ENCODE measurements at regions not wholly inside any gene's neighbourhood (a gene's known extent, or its start where the extent isn't known, plus 50 kb on each side); places are given as distances from the start of the nearest gene placed in this dataset.

DNA sequence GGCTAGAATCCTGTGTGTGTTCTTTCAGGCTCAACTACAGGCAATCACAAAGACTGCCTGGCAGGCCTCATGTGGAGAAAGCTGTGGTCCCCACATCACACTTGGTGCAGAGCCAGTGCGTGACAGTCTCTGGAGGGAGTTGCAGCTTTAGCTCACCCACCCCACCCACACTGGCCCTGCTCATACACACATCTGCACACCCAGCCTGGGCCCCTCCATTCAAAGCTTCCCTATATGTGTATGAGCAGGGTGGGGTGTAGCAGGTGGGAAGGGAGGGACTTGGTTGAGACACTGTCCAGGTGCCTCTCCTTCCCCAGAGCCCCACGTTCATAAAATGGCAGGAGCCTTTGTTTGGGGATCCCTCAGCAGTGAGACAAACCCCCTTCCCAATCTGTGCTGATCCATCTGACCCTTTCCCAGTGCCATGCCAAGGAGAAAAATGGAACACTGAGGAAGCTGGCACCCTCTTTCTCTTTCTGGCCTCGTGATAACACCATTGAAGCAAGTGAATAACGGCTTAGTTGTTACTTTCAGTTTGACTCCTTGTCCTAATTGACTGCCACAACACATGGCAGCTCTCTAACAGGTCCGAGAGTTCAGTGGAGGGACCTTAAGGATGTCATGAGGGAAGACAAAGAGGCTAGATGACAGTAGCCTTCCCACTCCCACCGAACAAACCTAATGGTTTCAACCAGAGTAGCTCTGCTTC lies 53.8 kb upstream of the NRSN1 start:
- TF ChIP-seq, protein P1, sequence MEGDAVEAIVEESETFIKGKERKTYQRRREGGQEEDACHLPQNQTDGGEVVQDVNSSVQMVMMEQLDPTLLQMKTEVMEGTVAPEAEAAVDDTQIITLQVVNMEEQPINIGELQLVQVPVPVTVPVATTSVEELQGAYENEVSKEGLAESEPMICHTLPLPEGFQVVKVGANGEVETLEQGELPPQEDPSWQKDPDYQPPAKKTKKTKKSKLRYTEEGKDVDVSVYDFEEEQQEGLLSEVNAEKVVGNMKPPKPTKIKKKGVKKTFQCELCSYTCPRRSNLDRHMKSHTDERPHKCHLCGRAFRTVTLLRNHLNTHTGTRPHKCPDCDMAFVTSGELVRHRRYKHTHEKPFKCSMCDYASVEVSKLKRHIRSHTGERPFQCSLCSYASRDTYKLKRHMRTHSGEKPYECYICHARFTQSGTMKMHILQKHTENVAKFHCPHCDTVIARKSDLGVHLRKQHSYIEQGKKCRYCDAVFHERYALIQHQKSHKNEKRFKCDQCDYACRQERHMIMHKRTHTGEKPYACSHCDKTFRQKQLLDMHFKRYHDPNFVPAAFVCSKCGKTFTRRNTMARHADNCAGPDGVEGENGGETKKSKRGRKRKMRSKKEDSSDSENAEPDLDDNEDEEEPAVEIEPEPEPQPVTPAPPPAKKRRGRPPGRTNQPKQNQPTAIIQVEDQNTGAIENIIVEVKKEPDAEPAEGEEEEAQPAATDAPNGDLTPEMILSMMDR (IDR thresholded peaks at IDR 0.05; ENCODE audit: poor library complexity, severe bottlenecking): no peak
- TF ChIP-seq RAD21 (conservative IDR thresholded peaks at IDR 0.05) (no peak), EP300 (conservative IDR thresholded peaks at IDR 0.05; ENCODE audit: poor library complexity, severe bottlenecking) (no peak), SMC3 (conservative IDR thresholded peaks at IDR 0.05; ENCODE audit: poor library complexity) (no peak), POLR2AphosphoS5 (IDR thresholded peaks at IDR 0.05) (no peak)

Measured in neural cell (in vitro differentiated cells).